Non-pigmented ciliary epithelial cell (primary cell): ENCODE measurements at regions not wholly inside any gene's neighbourhood (a gene's known extent, or its start where the extent isn't known, plus 50 kb on each side); places are given as distances from the start of the nearest gene placed in this dataset.
"Not testable (repeated sequence)": the region's sequence is repeated elsewhere in the genome, so short reads cannot be mapped to it uniquely, and the experiment has no call there.

ENCODE experiments used
- DNase-seq: peaks from one replicate; pipeline ENCODE4 v3.0.0-alpha.2; 2010; ENCODE audit warnings: low read depth

- DNase-seq, result no peak
These were observed 129.5 kb upstream of the ID2 start for GRCh38 chr2:8552293-8552801.

- no peak for DNase-seq
These were observed 128.2 kb upstream of the ID2 start for GRCh38 chr2:8553643-8554042.

- no peak for DNase-seq
These were observed 127.5 kb upstream of the ID2 start for GRCh38 chr2:8554296-8554806.

GRCh38 chr2:8555543-8555942 lies 126.3 kb upstream of the ID2 start:
- DNase-seq, result no peak

GRCh38 chr2:8558096-8558495 lies 123.8 kb upstream of the ID2 start:
- DNase-seq, result no peak

DNA sequence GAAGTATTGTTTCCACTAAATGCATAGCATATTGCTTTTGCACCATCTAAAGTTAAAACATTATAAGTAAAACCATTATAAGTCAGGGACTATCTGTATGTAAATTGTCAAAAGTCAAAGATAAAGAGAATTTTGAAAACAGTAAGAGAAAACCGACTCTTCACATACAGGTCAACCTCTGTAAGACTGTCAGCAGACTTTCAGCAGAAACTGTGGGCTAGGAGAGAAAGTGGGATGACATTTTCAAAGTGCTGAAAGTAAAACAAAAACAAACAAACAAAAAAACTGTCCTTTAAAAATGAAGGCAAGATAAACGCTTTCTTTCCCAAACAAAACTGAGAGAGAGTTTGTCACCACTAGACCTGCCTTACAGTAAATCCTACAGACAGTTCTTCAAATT lies 122.9 kb upstream of the ID2 start:
- no peak for DNase-seq

DNA sequence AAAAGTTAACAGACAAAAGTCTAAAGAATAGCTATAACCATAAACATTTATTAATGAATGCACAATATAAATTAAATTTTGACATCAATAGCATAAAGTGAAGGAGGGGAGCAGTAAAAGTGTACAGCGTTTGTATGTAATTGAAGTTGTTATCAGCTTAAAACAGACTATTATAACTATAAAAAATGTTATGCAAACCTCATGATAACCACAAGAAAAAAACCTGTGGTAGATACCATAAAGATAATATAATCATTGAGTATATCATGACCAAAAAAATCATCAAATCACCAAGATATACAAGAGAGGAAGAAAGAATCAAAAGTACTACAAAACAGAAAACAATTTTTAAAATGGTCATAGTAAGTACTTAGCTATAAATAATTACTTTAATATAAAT lies 122.1 kb upstream of the ID2 start:
- no peak for DNase-seq

DNA sequence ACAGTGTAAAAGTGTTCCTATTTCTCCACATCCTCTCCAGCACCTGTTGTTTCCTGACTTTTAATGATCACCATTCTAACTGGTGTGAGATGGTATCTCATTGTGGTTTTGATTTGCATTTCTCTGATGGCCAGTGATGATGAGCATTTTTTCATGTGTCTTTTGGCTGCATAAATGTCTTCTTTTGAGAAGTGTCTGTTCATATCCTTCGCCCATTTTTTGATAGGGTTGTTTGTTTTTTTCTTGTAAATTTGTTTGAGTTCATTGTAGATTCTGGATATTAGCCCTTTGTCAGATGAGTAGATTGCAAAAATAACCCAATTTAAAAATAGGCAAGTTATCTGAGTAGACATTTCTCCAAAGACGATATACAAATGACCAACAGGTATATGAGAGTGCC lies 120.2 kb upstream of the ID2 start:
- DNase-seq, result not testable (repeated sequence)

DNA sequence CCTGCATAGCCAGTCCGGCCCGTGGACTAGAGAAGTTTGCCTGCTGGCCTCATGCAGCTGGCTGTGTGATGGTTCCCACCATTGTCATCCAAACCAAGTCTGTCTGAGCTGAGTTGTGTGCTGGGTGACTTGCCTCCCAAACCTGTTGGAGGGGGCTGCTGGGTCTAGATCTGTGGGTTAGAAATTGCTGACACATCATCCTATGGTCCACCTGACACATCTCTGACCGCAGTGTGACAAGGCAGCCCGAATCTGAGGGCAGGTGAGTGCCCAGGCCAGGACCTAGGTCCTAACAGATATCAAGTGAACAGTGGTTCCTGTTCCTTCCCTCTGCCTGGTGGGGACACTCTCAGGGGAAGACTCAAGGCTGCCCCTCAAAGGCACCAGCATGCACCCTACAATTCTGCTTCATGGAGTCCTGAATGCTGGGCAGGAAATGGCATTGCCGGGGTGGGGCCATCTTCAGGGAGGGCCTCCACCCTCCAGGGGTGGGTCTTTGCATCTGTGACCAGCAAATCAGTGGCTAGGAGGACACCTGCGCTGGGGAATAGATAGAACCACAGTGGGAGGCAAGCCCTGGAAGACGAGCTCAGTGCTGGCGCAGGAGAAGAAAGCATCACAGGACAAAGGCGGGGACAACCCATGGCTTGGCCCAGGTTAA lies 117.9 kb upstream of the ID2 start:
- DNase-seq, result no peak

- no peak for DNase-seq
These were observed 117.4 kb upstream of the ID2 start for GRCh38 chr2:8564475-8564874.

DNA sequence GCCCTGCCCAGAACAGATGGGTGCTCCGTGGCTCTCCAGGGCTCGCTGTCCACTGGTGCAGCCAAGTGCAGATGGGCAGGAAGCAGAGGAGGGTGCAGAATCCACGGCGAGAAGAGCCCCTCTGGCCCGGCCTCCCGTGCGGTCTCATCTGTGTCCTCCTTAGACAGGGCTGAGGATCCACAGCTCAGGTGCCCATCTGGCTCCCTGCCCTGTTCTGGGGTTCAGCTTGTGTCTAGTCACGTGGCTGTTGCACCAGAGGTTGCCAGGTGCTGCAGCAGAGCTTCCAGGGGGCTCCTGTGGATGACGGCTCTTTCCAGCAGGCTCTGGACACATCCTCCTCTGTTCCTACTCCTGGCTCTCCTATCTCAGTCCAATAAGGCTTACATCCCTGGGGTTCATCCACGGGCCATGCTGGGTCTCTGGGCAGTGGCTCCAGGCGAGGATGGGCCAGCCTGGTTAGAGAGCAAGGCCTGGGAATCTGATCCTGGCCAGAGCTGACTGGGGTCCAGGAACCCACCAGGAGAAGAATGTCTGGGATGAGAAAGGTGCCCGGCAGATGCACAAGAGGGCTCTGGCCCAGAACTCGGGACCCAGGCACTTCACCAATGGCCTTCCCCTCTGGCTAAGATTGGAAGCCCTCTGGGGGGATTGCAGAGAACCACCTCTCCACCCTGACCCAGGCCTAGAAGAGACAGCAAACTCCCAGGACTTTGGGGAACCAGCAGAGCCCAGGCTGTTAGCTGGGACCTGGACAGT lies 116.3 kb upstream of the ID2 start:
- no peak for DNase-seq

DNA sequence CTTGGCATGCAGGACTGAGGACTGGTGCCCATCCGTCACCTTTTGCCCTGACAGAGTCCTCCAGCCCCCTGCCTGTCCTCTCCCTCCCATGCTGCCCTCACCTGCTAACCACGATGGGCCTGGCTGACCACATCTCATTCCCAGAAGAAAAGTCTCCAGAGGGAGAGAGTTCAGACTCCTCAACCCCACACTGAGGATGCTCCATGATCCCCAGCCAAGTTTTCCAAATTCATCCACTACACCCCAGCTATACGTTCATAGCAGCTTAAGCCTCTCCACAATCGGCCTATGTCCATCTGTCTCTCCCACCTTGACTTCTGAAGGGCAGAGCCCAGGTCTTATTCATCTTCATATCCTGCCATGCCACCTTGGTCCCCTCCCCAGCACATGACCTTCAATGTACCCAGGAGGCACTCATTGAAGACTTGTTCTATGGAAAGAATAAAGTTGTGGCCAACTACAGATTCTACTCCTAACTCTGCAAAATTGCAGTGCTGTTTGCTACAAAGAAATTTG lies 115.6 kb upstream of the ID2 start:
- DNase-seq, result no peak

GRCh38 chr2:8566774-8567468 lies 114.9 kb upstream of the ID2 start:
- DNase-seq, result no peak

DNA sequence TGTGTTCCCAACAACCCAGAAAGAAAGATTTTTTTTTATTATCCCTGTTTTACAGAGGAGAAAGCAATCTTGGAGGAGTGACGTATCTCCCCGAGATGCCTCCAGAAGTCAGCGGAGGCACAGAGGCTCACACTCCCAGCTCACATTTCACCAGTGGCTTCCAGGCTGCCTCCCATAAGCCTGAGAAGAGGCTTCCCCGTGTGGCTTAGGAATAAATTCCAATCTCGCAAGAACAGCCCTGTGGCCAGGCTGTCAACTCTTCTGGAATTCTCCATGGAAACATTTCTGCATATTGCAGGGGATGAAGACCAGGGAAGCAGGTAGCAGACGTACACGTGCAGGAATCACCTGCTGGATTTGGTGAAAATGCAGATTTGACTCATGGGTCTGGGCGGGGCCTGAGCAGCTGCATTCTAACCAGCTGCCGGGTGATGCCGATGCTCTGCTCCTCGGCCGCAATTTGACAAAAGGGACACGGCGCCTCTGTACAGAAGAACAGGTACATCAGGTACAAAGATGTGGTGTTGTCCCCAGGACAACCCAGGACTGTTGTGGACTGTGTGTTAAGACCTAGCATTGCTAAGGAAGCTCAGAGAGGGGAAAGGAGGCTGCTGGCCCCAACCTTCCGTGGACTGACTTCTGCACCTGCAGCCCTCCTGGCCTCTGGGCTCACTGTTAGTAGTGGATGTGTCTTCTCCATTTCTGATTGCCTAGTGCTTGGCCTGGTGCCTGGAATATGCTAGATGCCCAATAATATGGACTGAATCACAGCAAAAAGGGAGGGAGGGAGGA lies 114.2 kb upstream of the ID2 start:
- DNase-seq, result no peak

DNA sequence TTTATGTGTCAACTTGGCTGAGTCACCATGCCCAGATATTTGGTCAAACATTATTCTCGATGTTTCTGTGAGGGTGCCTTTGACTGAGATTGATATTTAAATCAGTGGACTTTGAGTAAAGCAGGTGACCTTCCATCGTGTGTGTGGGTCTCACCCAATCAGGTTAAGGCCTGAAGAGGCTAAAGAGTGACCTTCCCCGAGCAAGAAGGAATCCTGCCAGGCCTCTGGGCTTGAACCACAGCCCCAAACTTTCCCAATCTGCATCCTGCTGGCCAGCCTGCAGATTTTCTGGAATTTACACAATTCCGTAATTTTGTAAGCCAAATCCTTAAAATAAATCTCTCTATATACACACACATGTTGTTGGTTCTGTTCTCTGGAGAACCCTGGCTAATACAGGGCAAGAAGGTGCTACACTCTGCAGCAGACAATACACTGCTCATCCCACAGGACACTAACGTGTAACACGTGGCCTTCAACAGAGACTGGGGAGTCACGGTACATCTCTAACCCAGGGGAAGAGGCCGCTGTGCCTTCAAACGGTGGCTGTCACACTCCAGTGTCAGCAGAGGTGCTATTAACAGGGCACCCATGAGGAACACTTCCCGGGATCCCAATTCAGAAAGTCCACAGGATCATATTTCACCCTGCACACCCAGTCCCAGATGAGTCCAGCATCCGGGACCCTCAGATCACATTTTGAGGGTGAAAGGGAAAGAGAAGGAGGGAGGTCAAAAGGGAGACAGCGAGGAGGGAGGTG lies 113.1 kb upstream of the ID2 start:
- DNase-seq, result no peak

DNA sequence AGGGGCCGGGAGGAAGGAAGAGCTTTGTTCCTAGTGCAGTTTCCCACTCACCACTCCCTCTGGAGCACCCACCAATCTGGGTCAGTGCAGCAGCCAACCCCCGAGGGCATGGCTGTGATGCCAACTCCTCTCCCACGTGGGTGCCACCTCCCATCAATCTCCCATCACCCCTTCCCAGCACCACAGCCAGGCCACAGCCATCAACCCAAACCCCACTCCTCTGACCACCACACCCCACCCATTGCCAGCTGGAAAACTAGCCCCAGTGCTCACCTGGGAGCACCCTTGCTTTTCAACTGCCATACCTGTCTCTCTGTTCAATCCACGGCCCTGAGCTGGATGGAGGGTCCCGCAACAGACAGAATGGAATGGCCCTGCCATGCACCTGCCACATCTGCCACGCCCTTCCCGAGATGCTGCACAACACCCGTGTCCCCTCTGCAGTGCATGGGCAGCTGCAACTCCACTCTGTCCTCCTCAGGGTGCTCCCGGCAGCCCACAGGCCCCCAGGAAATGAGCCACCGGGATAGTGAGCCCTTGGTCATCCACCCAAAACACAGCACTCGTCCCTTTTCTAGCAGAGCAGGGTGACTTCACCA lies 112.4 kb upstream of the ID2 start:
- no peak for DNase-seq

DNA sequence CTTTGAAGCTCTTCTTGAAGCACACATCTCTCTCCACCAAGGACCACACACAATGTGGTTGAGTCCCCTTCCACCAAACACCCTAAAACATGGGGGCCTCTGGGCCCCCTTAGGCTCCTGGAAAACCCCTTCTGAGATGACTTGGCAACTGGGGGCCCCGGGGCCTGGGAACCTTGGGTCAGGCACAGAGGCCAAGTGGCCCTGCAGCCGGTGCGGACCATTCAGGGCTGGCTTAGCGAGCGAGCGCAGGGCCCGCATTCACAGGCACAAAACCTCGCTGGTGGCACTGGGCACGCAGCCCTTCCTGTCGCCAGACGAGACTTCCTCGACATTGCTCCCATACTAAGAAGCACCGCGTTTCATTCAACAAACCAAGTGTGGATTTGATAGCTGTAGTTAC lies 111.2 kb upstream of the ID2 start:
- no peak for DNase-seq

DNA sequence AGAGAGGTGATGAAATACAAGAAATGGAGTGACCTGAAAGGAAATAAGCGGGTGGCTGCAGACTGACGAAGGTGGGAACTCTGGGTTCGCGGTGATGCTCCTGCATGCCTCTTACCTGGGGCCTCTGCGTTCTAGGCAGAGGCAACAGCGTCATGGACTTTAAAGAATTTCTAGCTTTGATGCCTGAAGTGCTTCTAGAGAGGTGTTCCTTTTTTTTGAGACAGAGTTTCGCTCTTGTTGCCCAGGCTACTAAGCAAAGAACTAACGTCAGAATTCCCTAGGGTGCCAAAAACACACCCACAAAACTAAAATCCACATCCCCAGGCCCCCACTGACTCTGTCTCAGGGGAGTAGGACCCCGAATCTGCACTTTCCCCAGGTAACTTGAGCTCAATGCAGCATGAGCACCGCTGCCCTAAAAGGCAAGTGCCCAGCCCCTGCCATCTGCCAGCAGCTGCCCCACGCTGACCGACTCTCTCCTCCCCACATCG lies 110.5 kb upstream of the ID2 start:
- no peak for DNase-seq

DNA sequence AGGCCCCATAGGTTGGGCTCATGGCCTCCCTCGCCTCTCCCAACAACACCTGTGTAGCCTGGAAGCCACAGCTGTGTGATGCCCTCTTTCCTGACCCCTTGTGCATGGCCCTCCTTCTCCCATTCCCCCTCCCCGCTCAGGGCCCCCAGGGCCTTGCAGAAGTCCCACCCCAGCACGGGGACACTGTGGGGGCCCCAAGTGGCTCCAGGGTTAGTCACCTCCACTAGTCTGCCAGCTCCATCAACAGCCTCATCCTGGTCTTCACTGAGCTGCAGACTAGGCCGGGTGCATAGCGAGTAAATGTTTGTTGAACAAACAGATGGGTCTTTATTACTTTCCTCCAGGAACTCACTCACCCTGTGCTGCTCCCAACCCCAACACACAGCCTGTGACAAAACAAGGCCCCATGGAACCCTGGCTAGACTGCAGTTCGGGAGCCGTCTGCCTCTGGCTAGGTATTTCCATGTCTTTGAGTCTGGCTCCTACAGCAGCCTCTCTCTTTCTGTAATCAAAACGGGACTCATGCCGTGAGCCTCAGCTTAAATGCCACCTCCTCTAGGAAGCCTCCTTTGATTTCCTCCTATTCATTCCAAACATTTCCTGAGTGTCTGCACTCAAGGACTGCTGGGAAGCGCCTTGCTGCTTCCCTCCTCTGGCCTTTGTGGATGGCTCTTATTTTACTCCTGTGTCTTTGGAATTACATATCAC lies 109.9 kb upstream of the ID2 start:
- no peak for DNase-seq

GRCh38 chr2:8572712-8573233 lies 109.1 kb upstream of the ID2 start:
- DNase-seq, result no peak
